Astrocyte of the spinal cord (primary cell): ENCODE measurements at regions not wholly inside any gene's neighbourhood (a gene's known extent, or its start where the extent isn't known, plus 50 kb on each side); places are given as distances from the start of the nearest gene placed in this dataset.

Source experiments
- DNase-seq: peaks from one replicate; pipeline ENCODE4 v3.0.0; 2011; ENCODE audit warnings: low read depth, low spot score
- H3K4me3 ChIP-seq: 2 replicates; pipeline ENCODE4 v1.5.1; 2011; ENCODE audit warnings: low read depth, mild to moderate bottlenecking, low read length, moderate library complexity
- CTCF ChIP-seq: IDR thresholded peaks from 2 replicates; pipeline ENCODE4 v1.5.1; 2012; ENCODE audit warnings: low read depth, mild to moderate bottlenecking, low read length, inconsistent platforms
- in situ Hi-C: cut with HindIII; loops from 2 replicates; pipeline ENCODE4 v1.10.0; 2017; ENCODE audit warnings: low sequenced_read_pairs

- in situ Hi-C loops: no loop called here
- no peak for DNase-seq
- TF ChIP-seq CTCF: no peak
- no peak overlapping the region for H3K4me3 ChIP-seq
Observed at GRCh38 chr18:41162191-41162590, 792.8 kb upstream of the PIK3C3 start.

GRCh38 chr18:41155910-41156851, 798.9 kb upstream of the PIK3C3 start:
- no peak for TF ChIP-seq CTCF
- H3K4me3 ChIP-seq: no peak overlapping the region
- in situ Hi-C loops: no loop called here
- no peak for DNase-seq

DNA sequence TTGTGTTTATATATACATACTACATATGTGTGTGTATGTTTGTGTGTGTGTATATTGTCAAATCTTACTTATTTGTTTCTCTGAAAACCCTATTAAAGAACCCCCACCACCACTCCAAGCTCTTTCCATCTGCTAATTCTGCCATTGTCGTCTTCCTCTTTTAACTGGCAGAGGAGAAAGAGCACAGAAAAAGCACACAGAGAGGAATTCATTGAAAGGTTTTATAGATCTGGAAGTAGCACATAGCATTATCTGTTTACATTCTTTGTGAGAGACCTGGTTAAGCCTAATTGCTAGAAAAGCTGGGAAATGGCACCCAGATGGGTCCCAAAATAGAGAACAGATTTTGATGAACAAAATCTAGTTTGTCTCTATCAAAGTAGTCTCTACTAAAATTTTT, 800.0 kb upstream of the PIK3C3 start:
- in situ Hi-C loops: no loop called here
- DNase-seq: no peak

GRCh38 chr18:41153871-41154270, 801.2 kb upstream of the PIK3C3 start:
- no peak for DNase-seq
- TF ChIP-seq CTCF: no peak
- in situ Hi-C loops: no loop called here
- no peak overlapping the region for H3K4me3 ChIP-seq

More for the DNA sequence above, 800.0 kb upstream of the PIK3C3 start:
- no peak overlapping the region for H3K4me3 ChIP-seq
- TF ChIP-seq CTCF: no peak

- no peak for DNase-seq
- no peak for TF ChIP-seq CTCF
- in situ Hi-C loops: no loop called here
- H3K4me3 ChIP-seq: no peak overlapping the region
Observed at GRCh38 chr18:41150316-41150715, 804.7 kb upstream of the PIK3C3 start.

DNA sequence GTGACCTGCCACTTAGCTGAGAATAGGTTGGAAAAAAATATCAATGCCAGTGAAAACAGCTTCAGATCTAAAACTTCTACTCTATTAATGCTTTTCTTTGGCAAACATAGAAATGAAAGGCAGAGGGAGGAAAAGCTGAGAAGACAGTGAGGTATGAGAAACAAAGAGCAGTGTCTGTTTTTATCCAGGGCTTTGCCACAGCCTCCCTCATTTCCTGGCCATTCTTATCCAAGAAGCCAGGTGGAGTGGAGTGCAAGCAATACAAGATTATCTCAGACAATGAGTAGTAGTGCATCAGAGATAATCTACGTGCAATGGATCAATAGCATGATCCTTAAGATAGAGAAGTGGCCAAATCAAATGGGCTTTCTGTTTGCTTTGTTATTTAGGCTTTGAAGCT, 808.7 kb upstream of the PIK3C3 start:
- TF ChIP-seq CTCF: no peak
- DNase-seq: no peak
- H3K4me3 ChIP-seq: no peak overlapping the region
- in situ Hi-C loops: no loop called here
